ENCODE measurements at regions not wholly inside any gene's neighbourhood (a gene's known extent, or its start where the extent isn't known, plus 50 kb on each side); places are given as distances from the start of the nearest gene placed in this dataset.

GRCh38 chr5:72566746-72567145 is 59.5 kb upstream of the ZNF366 start:
- Histone ChIP-seq H3K27ac (ENCODE audit: low read depth) (no peak overlapping the region), H3K36me3 (ENCODE audit: insufficient read depth) (no peaks in the 10 kb centered on the region), H3K27me3 (ENCODE audit: insufficient read depth) (no peaks in the 10 kb centered on the region), H3F3A (replicated peaks; ENCODE audit: low read depth) (no peaks in the 10 kb centered on the region), H2AFZ (no peak overlapping the region), H3K4me1 (ENCODE audit: insufficient read depth) (no peaks in the 10 kb centered on the region), H3K79me2 (replicated peaks; ENCODE audit: insufficient read depth) (no peaks in the 10 kb centered on the region), H3K4me2 (no peak overlapping the region), H3K9me2 (ENCODE audit: insufficient read depth) (no peaks in the 10 kb centered on the region), H4K20me1 (replicated peaks; ENCODE audit: insufficient read depth) (no peaks in the 10 kb centered on the region), H3K4me3 (no peak overlapping the region)
- Mint-ChIP-seq H3K9me3 (peaks cover 5% of the 10 kb centered on the region), H3K36me3 (ENCODE audit: low read depth) (no peaks in the 10 kb centered on the region), H3K27me3 (ENCODE audit: insufficient read depth, low read depth, poor library complexity) (no peaks in the 10 kb centered on the region), H3K4me1 (peaks cover 7% of the 10 kb centered on the region), H3K4me3 (no peak overlapping the region), H3K27ac (no peak overlapping the region)
- no peak for ATAC-seq
- no peak for DNase-seq (ENCODE audit: low spot score)
- TF ChIP-seq CREB1 (CRISPR knock-in tag; IDR thresholded peaks at IDR 0.05; ENCODE audit: low read depth) (no peak), ZNF114 (CRISPR knock-in tag; IDR thresholded peaks at IDR 0.05) (no peak), POLR2AphosphoS5 (IDR thresholded peaks at IDR 0.05; ENCODE audit: low read depth) (no peak), CTCF (conservative IDR thresholded peaks at IDR 0.05; ENCODE audit: low read depth in 2 of 2) (no peak), ZNF331 (CRISPR knock-in tag; IDR thresholded peaks at IDR 0.05; ENCODE audit: low read depth) (no peak), ZNF462 (CRISPR knock-in tag; IDR thresholded peaks at IDR 0.05) (no peak), REST (IDR thresholded peaks at IDR 0.05; ENCODE audit: unreplicated experiment) (no peak), JUNB (IDR thresholded peaks at IDR 0.05; ENCODE audit: unreplicated experiment) (no peak), EZH2phosphoT487 (IDR thresholded peaks at IDR 0.05; ENCODE audit: unreplicated experiment) (no peak), ETS1 (IDR thresholded peaks at IDR 0.05) (no peak), NANOG (IDR thresholded peaks at IDR 0.05; ENCODE audit: borderline replicate concordance) (no peak), STAT1 (IDR thresholded peaks at IDR 0.05; ENCODE audit: unreplicated experiment) (no peak), EZH2 (IDR thresholded peaks at IDR 0.05; ENCODE audit: low read depth, unreplicated experiment) (no peak)
